Fibroblast of villous mesenchyme (primary cell): ENCODE measurements at regions not wholly inside any gene's neighbourhood (a gene's known extent, or its start where the extent isn't known, plus 50 kb on each side); places are given as distances from the start of the nearest gene placed in this dataset.

Source experiments
- DNase-seq: peaks from one replicate; pipeline ENCODE4 v3.0.0-alpha.2; 2010; ENCODE audit warnings: low read depth
- H3K4me3 ChIP-seq: 2 replicates; pipeline ENCODE4 v1.5.1; 2011; ENCODE audit warnings: low read depth, mild to moderate bottlenecking, low read length
- CTCF ChIP-seq: IDR thresholded peaks from 2 replicates; pipeline ENCODE4 v1.5.1; 2012; ENCODE audit warnings: low read depth, mild to moderate bottlenecking, low read length; ENCODE audit not compliant: insufficient read depth

- no peak for TF ChIP-seq CTCF
- no peak for DNase-seq
- H3K4me3 ChIP-seq = no peak overlapping the region
Observed at GRCh38 chr22:41041532-41041931, 50.9 kb upstream of the EP300 start.
